Activated CD4-positive, CD25-positive, alpha-beta regulatory T cell treated with anti-CD3 and anti-CD28 coated beads, Interleukin-2, amount 50 U/mL, for 24 hours (primary cell): ENCODE measurements at regions not wholly inside any gene's neighbourhood (a gene's known extent, or its start where the extent isn't known, plus 50 kb on each side); places are given as distances from the start of the nearest gene placed in this dataset.
"Not testable (repeated sequence)": the region's sequence is repeated elsewhere in the genome, so short reads cannot be mapped to it uniquely, and the experiment has no call there.

ENCODE experiments used
- ATAC-seq, 2 donors: fragments of 150-1000 bp; cut with Tn5 transposase; one replicate each; pipeline ENCODE4 v1.10.0; 2021; ENCODE audit warnings: mild to moderate bottlenecking in 1 of 2, moderate library complexity in 1 of 2

- ATAC-seq = no peak
Measured at GRCh38 chrX:40853004-40853815, 117.9 kb upstream of the MED14 start.

- ATAC-seq = no peak
Measured at GRCh38 chrX:40853816-40854123, 118.4 kb upstream of the MED14 start.

- ATAC-seq = no peak
Measured at GRCh38 chrX:40854242-40854641, 118.9 kb upstream of the MED14 start.

- no peak for ATAC-seq
Measured at GRCh38 chrX:40855411-40855810, 120.1 kb upstream of the MED14 start.

- no peak for ATAC-seq
Measured at GRCh38 chrX:40855932-40856515, 120.7 kb upstream of the MED14 start.

GRCh38 chrX:40861952-40862554, 126.7 kb upstream of the MED14 start:
- ATAC-seq = not testable (repeated sequence)

- not testable (repeated sequence) for ATAC-seq
Measured at GRCh38 chrX:40863260-40863659, 127.9 kb upstream of the MED14 start.

GRCh38 chrX:40863671-40864070, 128.3 kb upstream of the MED14 start:
- no peak for ATAC-seq

GRCh38 chrX:40864972-40865371, 129.6 kb upstream of the MED14 start:
- ATAC-seq = no peak

- no peak for ATAC-seq
Measured at GRCh38 chrX:40866893-40867292, 131.6 kb upstream of the MED14 start.

GRCh38 chrX:40867352-40867751, 132.0 kb upstream of the MED14 start:
- no peak for ATAC-seq

- ATAC-seq = no peak
Measured at GRCh38 chrX:40868868-40869267, 133.5 kb upstream of the MED14 start.

- not testable (repeated sequence) for ATAC-seq
Measured at GRCh38 chrX:40870982-40871381, 135.6 kb upstream of the MED14 start.

- peak; percentile 71 to 79 for ATAC-seq
Measured at GRCh38 chrX:40871385-40872082, 136.2 kb upstream of the MED14 start.

GRCh38 chrX:40872351-40872750, 137.0 kb upstream of the MED14 start:
- ATAC-seq = no peak

- no peak for ATAC-seq
Measured at GRCh38 chrX:40875476-40875875, 140.1 kb upstream of the MED14 start.

- peak in 1 of 2 donors; percentile 10 for ATAC-seq
Measured at GRCh38 chrX:40877887-40878286, 142.5 kb upstream of the MED14 start.

GRCh38 chrX:40878766-40879165, 143.4 kb upstream of the MED14 start:
- no peak for ATAC-seq

- not testable (repeated sequence) for ATAC-seq
Measured at GRCh38 chrX:40879172-40879571, 143.8 kb upstream of the MED14 start.

- no peak for ATAC-seq
Measured at GRCh38 chrX:40880712-40881111, 145.4 kb upstream of the MED14 start.

- ATAC-seq = no peak
Measured at GRCh38 chrX:40883021-40883619, 147.8 kb upstream of the MED14 start.

GRCh38 chrX:40885989-40886388, 150.6 kb upstream of the MED14 start:
- no peak for ATAC-seq

GRCh38 chrX:40887476-40887875, 152.1 kb upstream of the MED14 start:
- ATAC-seq = no peak
